NCI-H1694 treated with DMSO at 0.1 percent for 48 hours (cell line): ENCODE measurements at regions not wholly inside any gene's neighbourhood (a gene's known extent, or its start where the extent isn't known, plus 50 kb on each side); places are given as distances from the start of the nearest gene placed in this dataset.
"Not testable (repeated sequence)": the region's sequence is repeated elsewhere in the genome, so short reads cannot be mapped to it uniquely, and the experiment has no call there.

Source experiments
- DNase-seq: peaks from one replicate; lab custom pipeline; 2025; lab: John Stamatoyannopoulos, UW

DNA sequence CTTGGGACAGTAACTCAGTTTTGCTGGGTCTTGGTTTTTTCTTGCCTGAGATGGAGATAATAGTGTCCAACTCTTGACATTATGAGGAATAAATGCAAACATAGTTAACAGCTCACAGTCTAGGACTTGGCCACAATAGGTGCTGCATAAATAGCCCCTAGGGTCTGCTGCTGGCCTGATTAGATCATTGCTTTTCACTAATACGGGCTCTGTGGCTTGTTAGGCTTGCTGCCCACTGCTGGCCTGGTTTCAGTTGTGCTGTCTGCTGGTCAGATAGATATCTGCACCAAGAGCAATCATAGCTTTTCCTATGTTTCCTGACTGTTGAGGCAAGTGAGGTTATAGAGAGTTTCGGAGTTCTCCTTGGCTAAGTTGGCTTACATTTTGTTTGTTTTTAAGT is 246.1 kb downstream of the DNAJB9 start:
- no peak for DNase-seq

DNA sequence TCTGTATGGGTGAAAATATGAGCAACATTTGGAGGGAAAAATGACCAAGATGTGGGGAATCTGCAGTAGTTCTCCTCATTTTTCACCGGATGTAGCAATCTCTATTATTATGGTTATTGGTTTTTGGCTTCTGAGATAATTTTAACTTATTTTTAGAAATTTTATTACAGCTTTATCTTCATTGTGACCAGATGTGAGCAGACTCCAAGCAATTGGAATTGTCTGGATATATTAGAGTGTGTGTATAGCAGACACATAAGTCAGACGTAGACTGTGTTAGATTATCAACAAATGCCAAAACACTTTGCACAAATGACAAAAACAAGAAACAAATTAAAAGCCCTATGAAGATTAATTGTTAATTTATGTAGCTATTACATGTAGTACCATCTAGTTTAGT is 249.1 kb downstream of the DNAJB9 start:
- no peak for DNase-seq

DNA sequence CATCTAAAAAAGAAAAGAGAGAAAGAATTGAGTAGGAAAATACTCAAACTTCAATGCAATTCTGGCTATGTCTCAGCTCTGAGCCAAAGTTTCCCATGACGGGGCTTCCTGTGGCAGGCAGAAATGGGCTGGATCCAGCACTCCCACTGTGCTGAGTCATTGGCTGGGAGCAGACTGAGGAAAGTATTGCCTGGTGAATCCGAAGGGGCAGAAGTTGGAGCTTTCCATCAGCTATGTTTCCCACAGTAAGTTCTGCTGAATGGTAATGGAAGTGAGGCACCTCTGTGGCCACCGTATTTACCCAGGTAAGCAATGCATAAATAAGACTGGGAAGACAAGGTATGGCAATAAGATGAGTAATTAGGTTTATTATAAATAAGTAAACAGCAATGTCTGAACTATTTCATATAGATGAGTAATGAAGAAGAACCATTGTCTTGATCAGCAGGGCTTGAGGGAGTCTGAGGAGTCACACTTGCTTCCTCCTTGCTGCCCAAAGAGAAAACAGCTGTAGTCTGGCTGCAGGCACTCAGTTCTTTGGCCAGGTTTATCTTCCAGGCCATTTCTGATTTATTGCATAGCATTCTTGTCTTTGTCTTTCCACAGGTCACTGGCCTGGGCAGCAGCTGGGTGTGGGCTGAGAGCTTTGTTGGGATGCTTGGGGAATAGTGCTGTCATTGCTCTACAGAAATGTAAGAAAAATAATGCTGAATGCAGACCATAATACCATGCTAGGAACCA is 255.3 kb downstream of the DNAJB9 start:
- no peak for DNase-seq

DNA sequence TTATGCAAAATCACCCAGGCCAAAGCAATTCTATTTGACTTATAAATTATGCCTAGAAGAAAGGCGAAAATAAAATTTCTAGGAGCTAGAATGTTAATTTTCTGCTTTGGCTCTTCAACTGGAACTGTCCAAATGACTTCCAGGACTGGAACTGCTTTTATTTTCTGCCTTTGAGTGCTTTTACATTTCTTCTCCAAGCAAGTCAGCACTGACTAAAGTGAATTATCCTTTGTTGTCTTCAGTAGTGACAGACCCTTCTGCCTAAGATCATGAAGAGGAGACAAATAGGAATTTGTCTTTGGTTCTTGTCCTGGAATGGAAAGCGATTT is 255.9 kb downstream of the DNAJB9 start:
- DNase-seq = no peak

DNA sequence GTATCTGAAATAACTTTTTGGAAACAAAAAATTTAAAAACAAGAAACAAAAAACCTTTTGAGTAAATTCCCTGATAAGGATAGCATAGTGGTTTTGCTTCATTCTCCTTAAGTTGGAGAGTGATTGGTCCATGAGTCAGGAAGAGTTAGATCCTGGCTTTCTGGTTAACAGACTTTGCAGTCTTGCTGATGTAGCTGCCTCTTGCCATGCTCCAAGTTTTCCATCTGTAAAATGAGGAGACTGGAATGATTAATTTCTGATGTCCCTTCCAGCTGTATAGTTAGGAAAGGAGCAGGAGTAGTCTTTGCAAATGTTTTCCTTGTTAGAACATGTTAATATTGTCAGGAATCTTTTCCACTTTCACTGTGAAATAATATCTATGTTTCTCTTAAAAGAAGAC is 266.6 kb downstream of the DNAJB9 start:
- no peak for DNase-seq

DNA sequence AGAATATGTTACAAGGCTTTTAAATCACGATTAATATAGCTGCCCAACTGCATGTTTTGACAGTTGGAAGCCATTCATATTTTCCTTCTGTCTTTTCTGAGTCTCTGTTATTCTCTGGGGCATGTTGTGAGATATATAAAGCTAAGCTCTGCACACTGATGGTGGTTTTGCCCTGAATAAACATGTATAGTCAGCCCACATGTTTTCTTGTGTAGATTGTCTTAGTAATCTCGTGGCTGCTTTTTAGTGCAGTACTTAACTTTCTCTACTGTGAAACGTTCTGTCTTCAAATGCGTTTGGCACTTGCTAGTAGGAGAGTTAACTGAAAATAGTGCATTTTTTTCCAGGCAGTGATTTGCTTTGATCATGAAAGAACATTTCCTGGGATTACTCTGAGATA is 268.5 kb downstream of the DNAJB9 start:
- DNase-seq = peak; percentile 77

DNA sequence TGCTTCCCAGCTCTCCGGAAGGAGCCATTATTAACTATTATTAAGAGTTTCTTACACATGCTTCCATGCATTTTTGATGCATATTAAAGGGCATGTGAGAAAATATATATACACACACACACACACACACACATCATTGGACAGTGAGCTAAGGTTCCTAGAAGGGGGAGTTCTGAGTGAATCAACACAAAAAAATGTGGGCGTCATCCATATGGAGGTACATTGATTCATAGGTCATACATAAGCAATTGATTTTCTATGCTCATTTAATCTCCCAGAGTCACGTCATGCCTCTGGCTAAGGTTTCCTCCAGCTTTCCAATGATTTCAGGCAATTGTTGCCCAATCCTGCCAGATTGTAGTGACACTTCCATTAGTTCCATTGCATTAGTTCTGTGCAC is 269.4 kb downstream of the DNAJB9 start:
- DNase-seq = peak; percentile 35

DNA sequence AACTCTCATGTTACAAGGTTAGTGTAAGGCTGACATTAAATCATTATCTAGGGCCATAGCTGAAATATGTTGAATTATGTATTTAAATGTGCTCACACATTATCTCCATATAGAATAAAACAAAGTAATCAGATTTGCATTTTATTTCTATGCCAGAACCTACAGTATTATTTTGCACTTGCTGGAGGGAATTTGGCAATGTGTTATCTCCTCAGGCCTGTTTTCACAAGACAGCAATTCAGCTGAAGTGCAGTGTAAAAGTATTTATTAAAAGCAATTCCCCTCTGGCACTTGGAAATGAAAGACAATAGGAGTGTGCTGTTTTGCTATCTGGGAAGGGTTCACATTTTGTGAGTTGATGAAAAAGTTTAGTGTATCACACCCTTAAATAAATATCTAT is 276.3 kb downstream of the DNAJB9 start:
- DNase-seq = no peak

DNA sequence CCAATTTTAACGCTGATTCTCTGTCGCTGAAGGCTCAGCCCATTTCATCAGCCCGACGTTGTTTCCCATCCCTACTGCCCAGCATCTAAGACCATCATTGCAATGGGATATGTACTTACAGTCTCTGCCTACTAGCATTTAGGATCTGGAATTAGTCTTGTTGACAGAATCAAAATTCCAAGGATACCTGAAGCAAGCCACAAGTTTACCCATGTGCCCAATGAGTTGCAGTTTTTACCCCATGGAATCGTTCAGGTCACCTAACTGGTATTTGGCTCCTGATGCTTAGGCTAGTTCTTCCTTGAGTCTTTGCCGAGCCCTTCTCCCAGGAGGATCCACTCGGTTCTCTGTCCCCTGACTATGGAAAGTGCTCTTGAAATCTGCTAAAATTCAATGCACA is 276.8 kb downstream of the DNAJB9 start:
- DNase-seq = no peak

DNA sequence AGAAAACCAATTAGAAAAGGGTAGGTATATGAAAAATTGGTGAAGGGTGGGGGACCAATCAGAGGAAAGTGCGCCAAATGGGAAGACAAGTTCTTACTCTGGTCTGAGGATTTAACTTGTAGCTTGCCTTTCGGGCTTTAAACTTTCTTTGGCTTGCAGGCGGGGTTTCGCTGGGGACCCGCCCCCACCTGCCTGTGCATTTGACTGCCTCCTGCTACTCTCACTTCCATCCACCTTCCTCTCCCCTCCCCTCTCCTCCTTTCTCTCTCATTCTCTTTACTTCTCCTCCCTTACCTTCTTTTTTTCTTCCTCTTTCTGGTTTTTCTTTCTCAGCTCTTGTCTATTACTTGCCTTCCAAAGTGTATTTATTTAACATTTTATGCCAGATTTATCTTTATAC is 278.8 kb downstream of the DNAJB9 start:
- DNase-seq = no peak

DNA sequence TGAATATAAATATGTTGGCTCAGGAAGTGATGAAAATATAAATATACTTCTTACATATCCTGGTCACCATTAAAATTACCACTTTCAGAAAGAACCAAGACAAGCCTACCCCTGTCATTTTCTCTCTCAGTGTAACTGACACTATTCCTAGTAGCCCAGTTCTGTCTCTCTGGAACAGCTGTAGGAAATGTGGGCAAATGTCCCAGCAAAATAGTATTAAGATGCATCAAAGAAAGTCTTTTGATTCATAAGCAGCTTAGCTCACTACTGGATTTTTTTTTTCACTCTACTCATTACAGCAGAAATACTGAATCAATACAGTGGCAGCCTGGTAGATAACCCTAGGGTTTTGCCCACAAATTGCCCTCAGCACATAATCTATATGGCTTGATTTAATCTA is 290.9 kb downstream of the DNAJB9 start:
- DNase-seq = no peak

DNA sequence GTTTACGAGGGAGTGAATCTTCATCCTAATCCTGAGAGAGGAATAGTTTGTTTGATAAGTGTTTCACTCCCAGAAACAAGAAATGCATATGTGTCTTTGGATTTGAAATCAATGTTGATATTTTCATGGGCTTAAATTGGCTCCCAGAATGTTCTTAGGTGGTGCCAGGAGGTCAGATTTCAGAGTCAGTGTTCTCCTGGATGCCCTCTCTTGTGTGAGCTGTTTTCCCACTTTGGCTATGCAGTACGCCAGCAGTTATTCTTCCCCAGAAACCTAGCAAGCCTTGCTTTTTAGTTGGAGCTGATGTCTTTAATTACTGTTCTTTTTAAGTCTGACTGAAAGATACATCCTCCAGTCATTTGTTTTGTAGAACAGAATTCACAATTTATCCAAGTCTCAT is 291.4 kb downstream of the DNAJB9 start:
- DNase-seq = no peak

DNA sequence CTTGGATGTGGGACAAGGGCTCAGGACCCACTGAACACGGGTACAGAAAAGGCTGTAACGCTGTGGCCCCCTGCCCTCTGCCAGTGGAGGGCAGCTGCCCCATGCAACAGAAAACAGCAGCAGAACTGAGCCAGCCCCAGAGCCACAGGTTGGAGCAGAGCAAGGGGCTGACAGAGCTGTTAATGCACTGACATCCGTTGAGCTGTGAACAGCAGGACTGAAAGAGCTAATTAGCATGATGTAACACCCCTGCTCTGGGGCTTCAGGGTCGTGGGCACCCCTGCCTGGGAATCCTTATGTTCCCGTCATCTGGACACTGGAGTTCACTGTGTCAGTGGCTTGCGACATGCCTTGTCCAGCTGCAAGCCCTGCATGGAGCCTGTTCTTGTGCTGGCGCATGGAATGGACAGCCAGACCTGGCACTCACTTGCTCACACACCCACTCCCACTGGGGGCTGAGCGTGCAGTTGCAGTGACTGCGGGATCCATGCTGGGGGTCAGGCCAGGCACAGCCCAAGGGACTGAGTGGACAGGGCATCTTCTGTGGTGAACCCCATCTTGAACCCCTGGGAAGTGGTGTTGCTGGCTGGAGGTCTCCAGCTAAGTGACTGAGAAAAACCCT is 293.7 kb downstream of the DNAJB9 start:
- DNase-seq = no peak

DNA sequence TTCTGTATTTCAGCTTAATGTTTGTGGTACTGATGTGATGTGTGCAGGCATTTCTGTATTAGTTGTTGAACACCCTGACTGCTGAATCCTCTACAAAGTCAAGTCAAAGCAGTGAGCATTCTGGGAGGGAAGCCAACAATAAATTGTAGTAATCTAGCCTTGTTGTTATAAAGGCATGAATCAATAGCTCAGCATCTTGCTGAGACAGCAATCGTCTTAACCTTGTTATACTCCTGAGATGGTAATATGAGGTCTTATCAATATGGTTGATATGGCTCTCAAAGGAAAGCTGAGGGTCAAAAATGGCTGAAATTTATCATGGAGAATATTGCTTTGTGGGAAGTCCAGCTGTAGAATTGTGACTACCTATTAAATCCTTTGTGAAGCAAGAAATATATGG is 299.4 kb downstream of the DNAJB9 start:
- DNase-seq = no peak

DNA sequence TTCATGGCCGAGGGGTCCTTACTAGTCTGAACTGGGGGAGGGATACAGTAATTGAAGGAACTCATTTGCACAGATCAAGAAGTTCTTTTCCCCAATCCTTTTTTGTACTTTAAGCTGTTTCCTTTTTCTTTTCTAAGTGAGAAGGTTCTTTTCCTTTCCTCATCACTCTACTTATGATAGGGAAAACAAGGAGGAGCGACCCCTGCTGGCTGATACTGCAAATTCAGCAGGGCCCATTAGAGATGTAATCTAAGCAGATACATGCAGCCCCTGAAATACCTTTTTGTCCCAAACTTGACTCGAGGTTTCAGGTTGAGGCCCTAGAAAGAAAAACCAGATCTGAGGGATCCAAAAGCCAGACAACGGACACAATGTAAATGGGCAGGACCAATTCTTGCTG is 305.5 kb downstream of the DNAJB9 start:
- DNase-seq = no peak

DNA sequence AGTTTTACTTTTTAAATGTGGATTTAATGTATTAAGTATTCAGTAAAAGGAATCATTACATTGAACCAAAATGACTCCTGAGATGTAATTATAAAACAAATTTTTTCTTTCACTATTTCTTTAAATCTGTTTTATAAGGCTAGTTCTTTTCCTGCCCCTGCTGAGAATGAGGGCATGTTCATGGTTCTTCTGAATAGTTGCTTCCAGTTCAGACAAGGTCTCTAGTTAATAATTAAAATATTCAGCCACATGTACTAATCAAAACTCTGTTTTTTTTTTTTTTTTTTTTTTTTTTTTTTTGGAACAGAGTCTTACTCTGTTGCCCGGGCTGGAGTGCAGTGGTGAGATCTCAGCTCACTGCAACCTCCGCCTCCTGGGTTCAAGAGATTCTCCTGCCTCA is 321.2 kb downstream of the DNAJB9 start:
- no peak for DNase-seq

DNA sequence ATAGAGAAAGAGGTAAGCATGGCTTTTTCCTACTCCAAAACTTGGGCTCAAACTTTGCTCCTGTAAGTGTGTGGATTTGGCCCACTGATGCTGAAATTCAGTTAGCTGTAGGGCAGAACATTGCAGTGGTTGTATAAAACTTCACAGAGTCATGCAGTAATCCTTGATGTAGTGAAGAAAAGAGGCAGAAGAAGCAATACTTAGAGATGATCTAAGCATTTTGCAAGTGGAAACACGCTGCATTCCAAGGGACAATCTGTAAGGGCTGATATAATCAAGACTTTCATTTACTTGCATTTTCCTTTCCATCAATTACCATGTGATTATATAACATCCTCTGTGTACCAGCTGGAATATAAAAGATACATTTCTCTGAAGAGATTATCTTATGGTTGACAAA is 338.8 kb downstream of the DNAJB9 start:
- no peak for DNase-seq

DNA sequence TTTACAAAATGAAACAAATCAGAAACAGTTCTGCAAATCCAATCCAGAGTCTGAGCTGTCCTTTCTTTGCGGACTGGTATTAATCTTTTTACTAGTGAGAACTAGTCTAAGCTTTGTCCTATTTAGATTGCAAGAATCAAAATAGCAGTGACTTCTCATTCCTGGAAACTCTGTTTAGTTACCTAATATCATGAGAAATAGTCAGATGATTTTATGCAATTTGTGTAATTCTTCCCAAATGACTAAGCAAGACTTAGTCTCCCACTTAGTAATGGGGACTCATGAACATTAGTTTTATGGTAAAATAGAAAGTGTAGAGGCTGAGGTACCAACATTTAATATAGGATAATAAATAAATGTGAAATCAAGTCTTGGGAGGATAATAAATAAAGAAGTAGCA is 341.3 kb downstream of the DNAJB9 start:
- DNase-seq = no peak

DNA sequence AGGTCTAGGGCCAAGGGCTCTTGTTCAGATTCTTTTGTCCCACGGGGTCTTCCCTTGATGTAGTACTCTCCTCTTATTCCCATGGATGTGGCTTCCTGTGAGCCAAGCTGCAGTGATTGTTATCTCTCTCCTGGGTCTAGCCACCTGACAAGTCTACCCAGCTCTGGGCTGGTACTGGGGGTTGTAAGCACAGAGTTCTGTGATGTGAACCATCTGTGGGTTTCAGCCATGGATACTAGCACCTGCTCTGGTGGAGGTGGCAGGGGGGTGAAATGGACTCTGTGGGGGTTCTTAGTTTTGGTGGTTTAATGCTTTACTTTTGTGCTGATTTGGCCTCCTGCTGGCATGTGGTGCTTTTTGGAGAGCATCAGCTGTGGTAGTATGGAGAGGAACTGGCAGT is 350.8 kb downstream of the DNAJB9 start:
- DNase-seq = no peak

DNA sequence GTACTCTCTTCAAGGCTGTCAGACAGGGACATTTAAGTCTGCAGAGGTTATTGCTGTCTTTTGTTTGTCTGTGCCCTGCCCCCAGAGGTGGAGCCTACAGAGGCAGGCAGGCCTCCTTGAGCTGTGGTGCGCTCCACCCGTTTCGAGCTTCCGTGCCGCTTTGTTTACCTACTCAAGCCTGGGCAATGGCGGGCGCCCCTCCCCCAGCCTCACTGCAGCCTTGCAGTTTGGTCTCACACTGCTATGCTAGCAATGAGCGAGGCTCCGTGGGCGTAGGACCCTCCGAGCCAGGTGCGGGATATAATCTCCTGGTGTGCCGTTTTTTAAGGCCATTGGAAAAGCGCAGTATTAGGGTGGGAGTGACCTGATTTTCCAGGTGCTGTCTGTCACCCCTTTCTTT is 373.4 kb downstream of the DNAJB9 start:
- DNase-seq = not testable (repeated sequence)

DNA sequence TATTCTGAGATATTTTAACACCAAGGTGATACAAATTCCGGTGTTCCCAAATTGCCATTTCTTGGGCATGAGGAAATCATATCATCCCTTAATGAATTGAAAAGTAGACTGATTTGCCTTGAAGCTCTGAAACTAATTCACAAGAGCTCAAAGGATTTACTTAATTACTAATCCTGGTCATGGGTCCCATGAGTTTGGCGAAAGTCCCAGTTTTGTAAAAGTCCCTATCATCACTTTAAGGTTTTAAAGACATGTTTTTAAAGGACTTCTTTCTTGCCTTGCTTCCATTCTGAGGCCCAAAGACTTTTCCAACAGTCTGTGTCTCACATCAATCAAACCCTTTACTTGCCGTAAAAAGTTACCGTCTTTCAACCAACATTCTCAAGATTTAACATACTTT is 377.9 kb downstream of the DNAJB9 start:
- no peak for DNase-seq

DNA sequence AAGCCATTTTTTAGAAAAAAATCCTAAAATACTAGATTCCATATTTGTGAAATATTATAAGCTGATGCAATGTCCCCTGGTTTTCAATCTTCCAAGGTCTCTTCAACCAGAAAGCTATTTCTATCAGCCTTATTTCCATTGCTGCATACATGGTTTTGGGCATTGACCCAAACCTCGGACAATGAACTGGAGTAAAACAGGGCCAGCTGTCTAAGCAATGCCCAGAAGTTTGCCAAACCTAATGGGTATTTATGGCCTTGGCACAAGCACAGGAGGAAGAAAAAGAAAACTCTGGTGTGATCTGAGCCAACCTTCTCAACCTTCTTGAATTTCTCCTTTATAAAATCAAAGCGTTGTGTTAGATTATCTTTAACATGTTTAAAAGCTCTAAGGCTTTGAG is 402.3 kb downstream of the DNAJB9 start:
- no peak for DNase-seq

DNA sequence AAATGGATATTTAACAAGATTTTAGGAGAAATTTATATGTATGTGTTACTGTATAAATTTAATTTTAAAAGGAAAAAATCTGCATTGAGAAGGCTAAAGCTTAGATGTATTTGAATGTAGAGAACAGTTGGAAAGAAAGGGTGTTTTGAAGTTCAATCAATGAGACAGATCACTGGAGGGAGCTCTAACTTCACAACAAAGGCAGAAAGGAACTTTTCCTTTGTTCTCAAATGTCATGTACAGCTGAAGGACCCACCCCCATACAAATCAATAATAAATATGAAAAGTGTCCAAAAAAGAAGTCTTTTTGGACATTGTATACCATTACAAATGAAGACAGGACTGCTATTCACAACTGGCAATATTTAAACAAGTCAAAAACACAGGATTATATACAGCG is 403.4 kb downstream of the DNAJB9 start:
- peak; percentile 7 for DNase-seq

DNA sequence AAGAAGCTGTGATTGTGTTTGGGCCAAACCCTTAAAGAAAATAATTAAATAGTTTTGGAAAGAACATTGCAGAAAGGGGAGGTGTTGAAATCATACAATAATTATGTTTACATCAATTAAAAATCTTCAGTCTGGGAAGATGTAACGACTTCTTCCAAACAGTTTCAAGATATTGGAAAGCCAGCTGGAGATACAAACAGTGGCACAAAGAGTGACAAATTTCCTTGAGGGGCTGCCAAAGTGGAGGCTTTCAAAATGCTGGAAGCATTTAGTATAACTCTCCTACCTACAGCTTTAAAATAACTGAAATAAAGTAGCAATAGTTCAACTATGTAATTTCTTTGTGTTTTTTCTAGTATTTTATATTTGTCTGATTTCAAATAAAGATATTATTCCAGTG is 405.0 kb downstream of the DNAJB9 start:
- DNase-seq = no peak
